Memory B cell (primary cell): ENCODE measurements at regions not wholly inside any gene's neighbourhood (a gene's known extent, or its start where the extent isn't known, plus 50 kb on each side); places are given as distances from the start of the nearest gene placed in this dataset.
A peak's percentile ranks its signal among the peaks of the same experiment; 100 is the strongest.

ENCODE experiments used
- ATAC-seq: fragments of 150-1000 bp; cut with Tn5 transposase; 2 replicates; pipeline ENCODE4 v1.10.0; 2021; ENCODE audit warnings: low read depth, mild to moderate bottlenecking, moderate library complexity
- DNase-seq, 2 donors: peaks; one replicate each; pipeline ENCODE4 v3.0.0; 2022; ENCODE audit warnings: low spot score in 2 of 2
- H3K27ac Mint-ChIP-seq: one replicate; pipeline ENCODE4 v1.8.0; 2022; ENCODE audit warnings: mild to moderate bottlenecking, moderate library complexity, mixed read lengths
- H3K27me3 Mint-ChIP-seq: one replicate; pipeline ENCODE4 v1.8.0; 2022; ENCODE audit warnings: mixed read lengths
- H3K36me3 Mint-ChIP-seq: one replicate; pipeline ENCODE4 v1.8.0; 2022; ENCODE audit warnings: mild to moderate bottlenecking, mixed read lengths
- H3K4me1 Mint-ChIP-seq: one replicate; pipeline ENCODE4 v1.8.0; 2022; ENCODE audit warnings: mixed read lengths
- H3K4me3 Mint-ChIP-seq: one replicate; pipeline ENCODE4 v1.8.0; 2022; ENCODE audit warnings: mild to moderate bottlenecking, moderate library complexity, mixed read lengths
- H3K9me3 Mint-ChIP-seq: one replicate; pipeline ENCODE4 v1.8.0; 2022; ENCODE audit warnings: mixed read lengths

GRCh38 chrX:13103188-13103913 is 58.9 kb upstream of the FAM9C start:
- Mint-ChIP-seq H3K4me1 (peaks cover 15% of the 10 kb centered on the region), H3K4me3 (no peak overlapping the region), H3K27me3 (no peaks in the 10 kb centered on the region), H3K9me3 (no peaks in the 10 kb centered on the region), H3K27ac (no peak overlapping the region), H3K36me3 (no peaks in the 10 kb centered on the region)
- DNase-seq (no peak), ATAC-seq (no peak)

GRCh38 chrX:13102636-13103035 is 58.2 kb upstream of the FAM9C start:
- no peaks in the 10 kb centered on the region for H3K27me3 Mint-ChIP-seq
- H3K27ac Mint-ChIP-seq = no peak overlapping the region
- no peak overlapping the region for H3K4me3 Mint-ChIP-seq
- ATAC-seq (no peak), DNase-seq (no peak)
- H3K4me1 Mint-ChIP-seq = peaks cover 15% of the 10 kb centered on the region
- H3K36me3 Mint-ChIP-seq = no peaks in the 10 kb centered on the region
- no peaks in the 10 kb centered on the region for H3K9me3 Mint-ChIP-seq

- Mint-ChIP-seq H3K27ac (peak overlapping the region; percentile 85), H3K9me3 (no peaks in the 10 kb centered on the region), H3K36me3 (no peaks in the 10 kb centered on the region), H3K27me3 (no peaks in the 10 kb centered on the region), H3K4me3 (peak overlapping the region; percentile 62), H3K4me1 (peaks cover 15% of the 10 kb centered on the region)
- peak; percentile 67 for ATAC-seq
- no peak for DNase-seq
Measured at GRCh38 chrX:13101441-13102139, 57.2 kb upstream of the FAM9C start.

GRCh38 chrX:13099121-13099520 is 54.7 kb upstream of the FAM9C start:
- Mint-ChIP-seq H3K36me3 (no peaks in the 10 kb centered on the region), H3K4me1 (peaks cover 15% of the 10 kb centered on the region), H3K27ac (peak overlapping the region; percentile 67), H3K4me3 (no peak overlapping the region), H3K9me3 (no peaks in the 10 kb centered on the region), H3K27me3 (no peaks in the 10 kb centered on the region)
- no peak for DNase-seq
- no peak for ATAC-seq

GRCh38 chrX:13096728-13097127 is 52.3 kb upstream of the FAM9C start:
- H3K4me1 Mint-ChIP-seq = peaks cover 26% of the 10 kb centered on the region
- H3K4me3 Mint-ChIP-seq = no peak overlapping the region
- no peak for ATAC-seq
- H3K36me3 Mint-ChIP-seq = no peaks in the 10 kb centered on the region
- H3K27ac Mint-ChIP-seq = no peak overlapping the region
- no peaks in the 10 kb centered on the region for H3K9me3 Mint-ChIP-seq
- no peaks in the 10 kb centered on the region for H3K27me3 Mint-ChIP-seq
- no peak for DNase-seq

GRCh38 chrX:13094828-13095341 is 50.5 kb upstream of the FAM9C start:
- Mint-ChIP-seq H3K4me1 (peaks cover 21% of the 10 kb centered on the region), H3K9me3 (no peaks in the 10 kb centered on the region), H3K36me3 (no peaks in the 10 kb centered on the region), H3K4me3 (no peak overlapping the region), H3K27ac (peak overlapping the region; percentile 17), H3K27me3 (no peaks in the 10 kb centered on the region)
- DNase-seq (no peak), ATAC-seq (no peak)

- Mint-ChIP-seq H3K4me3 (no peak overlapping the region), H3K4me1 (peaks cover 22% of the 10 kb centered on the region), H3K36me3 (no peaks in the 10 kb centered on the region), H3K27ac (peak overlapping the region; percentile 100), H3K9me3 (no peaks in the 10 kb centered on the region), H3K27me3 (no peaks in the 10 kb centered on the region)
- DNase-seq = no peak
- ATAC-seq = no peak
Measured at GRCh38 chrX:13094374-13094773, 50.0 kb upstream of the FAM9C start.
